ENCODE measurements at regions not wholly inside any gene's neighbourhood (a gene's known extent, or its start where the extent isn't known, plus 50 kb on each side); places are given as distances from the start of the nearest gene placed in this dataset.

DNA sequence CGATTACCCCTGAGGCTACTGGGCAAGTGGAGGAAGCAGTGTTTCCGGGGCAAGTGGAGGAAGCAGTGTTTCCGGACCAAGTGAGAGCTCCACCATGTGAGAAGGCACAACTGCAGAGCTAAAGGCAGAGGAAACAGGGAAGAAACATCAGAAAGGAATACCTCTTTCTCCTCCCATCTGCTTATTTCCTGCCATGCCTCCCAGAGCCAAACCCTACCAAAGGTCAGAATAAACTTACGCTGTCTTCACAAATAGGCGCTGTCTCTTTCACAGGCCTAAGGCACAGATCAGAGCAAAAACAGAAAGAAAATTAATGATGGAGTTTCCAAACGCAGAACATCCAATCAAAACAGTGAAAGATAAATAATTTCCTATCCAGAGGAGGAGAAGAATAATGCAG lies 153.0 kb downstream of the ATOH1 start:
- H3K4me1 ChIP-seq: no peaks in the 10 kb centered on the region
- intact Hi-C loops (cut with DNase I): no loop called here
- no peaks in the 10 kb centered on the region for H3K9me3 ChIP-seq
- no peaks in the 10 kb centered on the region for H3K36me3 ChIP-seq (ENCODE audit: insufficient read depth in 1 of 2, low read depth in 1 of 2)
- DNase-seq (no peak), ATAC-seq (no peak)
- H3K27me3 ChIP-seq (ENCODE audit: insufficient read depth in 3 of 3, low read length in 2 of 3): no peaks in the 10 kb centered on the region
- WGBS, 3 donors: 69 to 73% (median 71%) methylated on average over 6 of the region's 6 CpGs
- H3K4me3 ChIP-seq: no peak overlapping the region
- no peak for TF ChIP-seq CTCF (IDR thresholded peaks at IDR 0.05)
- no peak overlapping the region for H3K27ac ChIP-seq

GRCh38 chr4:93982255-93982654 lies 153.7 kb downstream of the ATOH1 start:
- Histone ChIP-seq H3K27me3 (ENCODE audit: insufficient read depth in 3 of 3, low read length in 2 of 3) (no peaks in the 10 kb centered on the region), H3K27ac (no peak overlapping the region), H3K4me1 (no peaks in the 10 kb centered on the region), H3K36me3 (ENCODE audit: insufficient read depth in 1 of 2, low read depth in 1 of 2) (no peaks in the 10 kb centered on the region), H3K4me3 (no peak overlapping the region), H3K9me3 (no peaks in the 10 kb centered on the region)
- intact Hi-C loops (cut with DNase I): no loop called here
- WGBS, 3 donors: 77 to 84% (median 83%) methylated on average over 1 of the region's 1 CpG
- DNase-seq (no peak), ATAC-seq (no peak)
- no peak for TF ChIP-seq CTCF (IDR thresholded peaks at IDR 0.05)

- DNase-seq: no peak
- no peak overlapping the region for H3K27ac ChIP-seq
- ATAC-seq: no peak
- H3K4me1 ChIP-seq: no peaks in the 10 kb centered on the region
- TF ChIP-seq CTCF (IDR thresholded peaks at IDR 0.05): no peak
- H3K4me3 ChIP-seq: no peak overlapping the region
- intact Hi-C loops (cut with DNase I): no loop called here
- no peaks in the 10 kb centered on the region for H3K36me3 ChIP-seq (ENCODE audit: insufficient read depth in 1 of 2, low read depth in 1 of 2)
- no peaks in the 10 kb centered on the region for H3K27me3 ChIP-seq (ENCODE audit: insufficient read depth in 3 of 3, low read length in 2 of 3)
- WGBS, 3 donors: 69 to 71% (median 70%) methylated on average over 3 of the region's 3 CpGs
- no peaks in the 10 kb centered on the region for H3K9me3 ChIP-seq
Observed at GRCh38 chr4:93983140-93983539, 154.6 kb downstream of the ATOH1 start.

- H3K27me3 ChIP-seq (ENCODE audit: insufficient read depth in 3 of 3, low read length in 2 of 3): no peaks in the 10 kb centered on the region
- DNase-seq (no peak), ATAC-seq (no peak)
- intact Hi-C loops (cut with DNase I): no loop called here
- no peak overlapping the region for H3K4me3 ChIP-seq
- no peak for TF ChIP-seq CTCF (IDR thresholded peaks at IDR 0.05)
- H3K4me1 ChIP-seq: no peaks in the 10 kb centered on the region
- 84 to 87% (median 86%) methylated on average over 5 of the region's 5 CpGs for WGBS, 3 donors
- no peak overlapping the region for H3K27ac ChIP-seq
- no peaks in the 10 kb centered on the region for H3K36me3 ChIP-seq (ENCODE audit: insufficient read depth in 1 of 2, low read depth in 1 of 2)
- no peaks in the 10 kb centered on the region for H3K9me3 ChIP-seq
Observed at GRCh38 chr4:93994175-93994994, 165.8 kb downstream of the ATOH1 start.

DNA sequence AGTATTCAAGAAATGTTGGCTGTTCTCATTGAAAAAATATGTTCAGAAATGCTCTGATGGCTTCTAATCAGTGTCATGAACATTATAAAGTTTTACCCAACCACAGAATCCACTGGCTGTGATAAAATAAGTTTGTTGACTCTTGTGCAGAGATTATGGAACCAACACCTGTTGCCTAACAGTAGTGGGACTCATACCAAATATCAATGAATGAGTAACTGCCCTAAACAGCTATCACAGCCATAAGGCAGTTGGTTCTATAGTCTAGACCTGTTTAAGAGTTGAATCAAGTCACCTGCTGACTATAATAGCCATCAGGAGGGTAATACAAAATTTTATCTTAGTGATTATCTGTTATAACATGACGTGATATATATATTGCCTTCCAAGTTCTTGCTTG lies 168.3 kb downstream of the ATOH1 start:
- ATAC-seq (no peak), DNase-seq (no peak)
- Histone ChIP-seq H3K9me3 (no peaks in the 10 kb centered on the region), H3K4me1 (no peaks in the 10 kb centered on the region), H3K36me3 (ENCODE audit: insufficient read depth in 1 of 2, low read depth in 1 of 2) (no peaks in the 10 kb centered on the region), H3K27ac (no peak overlapping the region), H3K4me3 (no peak overlapping the region), H3K27me3 (ENCODE audit: insufficient read depth in 3 of 3, low read length in 2 of 3) (no peaks in the 10 kb centered on the region)
- no peak for TF ChIP-seq CTCF (IDR thresholded peaks at IDR 0.05)
- intact Hi-C loops (cut with DNase I): no loop called here
- WGBS, 3 donors: 80 to 90% (median 85%) methylated on average over 1 of the region's 1 CpG
